ENCODE measurements at regions not wholly inside any gene's neighbourhood (a gene's known extent, or its start where the extent isn't known, plus 50 kb on each side); places are given as distances from the start of the nearest gene placed in this dataset.

GRCh38 chr17:412211-413015 is 59.8 kb upstream of the RPH3AL start:
- DNase-seq = peak; percentile 60

- DNase-seq = no peak
Measured at GRCh38 chr17:411421-412120, 59.0 kb upstream of the RPH3AL start.

GRCh38 chr17:410543-411401 is 58.2 kb upstream of the RPH3AL start:
- DNase-seq = peak; percentile 36

- DNase-seq = peak; percentile 98
Measured at GRCh38 chr17:409848-410542, 57.4 kb upstream of the RPH3AL start.

- no peak for DNase-seq
Measured at GRCh38 chr17:409308-409847, 56.8 kb upstream of the RPH3AL start.

- DNase-seq = no peak
Measured at GRCh38 chr17:404703-405102, 52.1 kb upstream of the RPH3AL start.
